ENCODE measurements at regions not wholly inside any gene's neighbourhood (a gene's known extent, or its start where the extent isn't known, plus 50 kb on each side); places are given as distances from the start of the nearest gene placed in this dataset.

GRCh38 chr6:23265270-23265669, 695.9 kb downstream of the HDGFL1 start:
- H3K9me2 ChIP-seq (ENCODE audit: insufficient read depth, low read length) = no peaks in the 10 kb centered on the region
- H3K36me3 ChIP-seq (ENCODE audit: insufficient read depth, low read length) = no peaks in the 10 kb centered on the region
- no peak overlapping the region for H3K4me2 ChIP-seq (ENCODE audit: low read length)
- H3F3A ChIP-seq (ENCODE audit: insufficient read depth, low read length, poor library complexity, severe bottlenecking) = no peaks in the 10 kb centered on the region
- H3K9me3 ChIP-seq (ENCODE audit: low read length) = no peaks in the 10 kb centered on the region
- H4K20me1 ChIP-seq (ENCODE audit: insufficient read depth) = no peaks in the 10 kb centered on the region
- TF ChIP-seq EZH2 (IDR thresholded peaks at IDR 0.05; ENCODE audit: borderline replicate concordance, insufficient read depth, low read length, poor library complexity, severe bottlenecking) (no peak), EP300 (conservative IDR thresholded peaks at IDR 0.05; ENCODE audit: poor library complexity, severe bottlenecking) (no peak), TAF1 (IDR thresholded peaks at IDR 0.05; ENCODE audit: low read depth) (no peak), MXI1 (conservative IDR thresholded peaks at IDR 0.05; ENCODE audit: poor library complexity, severe bottlenecking) (no peak), RAD21 (conservative IDR thresholded peaks at IDR 0.05) (no peak), REST (IDR thresholded peaks at IDR 0.05; ENCODE audit: borderline replicate concordance) (no peak), SMC3 (conservative IDR thresholded peaks at IDR 0.05; ENCODE audit: poor library complexity) (no peak), POLR2AphosphoS5 (IDR thresholded peaks at IDR 0.05) (no peak)
- TF ChIP-seq, protein P1, sequence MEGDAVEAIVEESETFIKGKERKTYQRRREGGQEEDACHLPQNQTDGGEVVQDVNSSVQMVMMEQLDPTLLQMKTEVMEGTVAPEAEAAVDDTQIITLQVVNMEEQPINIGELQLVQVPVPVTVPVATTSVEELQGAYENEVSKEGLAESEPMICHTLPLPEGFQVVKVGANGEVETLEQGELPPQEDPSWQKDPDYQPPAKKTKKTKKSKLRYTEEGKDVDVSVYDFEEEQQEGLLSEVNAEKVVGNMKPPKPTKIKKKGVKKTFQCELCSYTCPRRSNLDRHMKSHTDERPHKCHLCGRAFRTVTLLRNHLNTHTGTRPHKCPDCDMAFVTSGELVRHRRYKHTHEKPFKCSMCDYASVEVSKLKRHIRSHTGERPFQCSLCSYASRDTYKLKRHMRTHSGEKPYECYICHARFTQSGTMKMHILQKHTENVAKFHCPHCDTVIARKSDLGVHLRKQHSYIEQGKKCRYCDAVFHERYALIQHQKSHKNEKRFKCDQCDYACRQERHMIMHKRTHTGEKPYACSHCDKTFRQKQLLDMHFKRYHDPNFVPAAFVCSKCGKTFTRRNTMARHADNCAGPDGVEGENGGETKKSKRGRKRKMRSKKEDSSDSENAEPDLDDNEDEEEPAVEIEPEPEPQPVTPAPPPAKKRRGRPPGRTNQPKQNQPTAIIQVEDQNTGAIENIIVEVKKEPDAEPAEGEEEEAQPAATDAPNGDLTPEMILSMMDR (IDR thresholded peaks at IDR 0.05; ENCODE audit: poor library complexity, severe bottlenecking) = no peak
- H2AFZ ChIP-seq (ENCODE audit: low read depth, low read length) = no peak overlapping the region
- H3K27ac ChIP-seq (ENCODE audit: low read length) = no peak overlapping the region
- H3K9ac ChIP-seq (ENCODE audit: low read length) = no peak overlapping the region
- H3K27me3 ChIP-seq (ENCODE audit: insufficient read depth, low read depth, low read length) = no peaks in the 10 kb centered on the region
- H3K79me2 ChIP-seq (replicated peaks; ENCODE audit: insufficient read depth, low read length) = no peaks in the 10 kb centered on the region
- H3K4me3 ChIP-seq (ENCODE audit: low read length) = no peak overlapping the region

DNA sequence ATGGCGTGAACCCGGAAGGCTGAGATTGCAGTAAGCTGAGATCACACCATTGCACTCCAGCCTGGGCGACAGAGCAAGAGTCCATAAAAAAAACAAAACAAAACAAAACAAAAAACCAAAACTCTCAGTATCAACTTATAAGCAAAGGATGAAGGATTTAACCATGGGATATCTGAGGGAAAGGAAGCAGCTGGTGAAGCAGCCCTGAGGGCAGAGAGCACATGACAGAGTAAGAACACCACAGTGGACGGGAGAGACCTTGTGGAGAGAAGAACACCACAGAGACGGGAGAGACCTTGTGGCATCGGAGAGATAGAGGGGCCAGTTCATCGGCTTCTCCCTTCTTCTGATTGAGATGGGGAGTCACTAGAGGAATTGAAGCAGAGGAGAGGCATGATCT, 697.2 kb downstream of the HDGFL1 start:
- H3K9ac ChIP-seq (ENCODE audit: low read length) = no peak overlapping the region
- TF ChIP-seq, protein P1 (IDR thresholded peaks at IDR 0.05; ENCODE audit: poor library complexity, severe bottlenecking) = no peak
- TF ChIP-seq REST (IDR thresholded peaks at IDR 0.05; ENCODE audit: borderline replicate concordance) (no peak), TAF1 (IDR thresholded peaks at IDR 0.05; ENCODE audit: low read depth) (no peak), RAD21 (conservative IDR thresholded peaks at IDR 0.05) (no peak), SMC3 (conservative IDR thresholded peaks at IDR 0.05; ENCODE audit: poor library complexity) (no peak), EP300 (conservative IDR thresholded peaks at IDR 0.05; ENCODE audit: poor library complexity, severe bottlenecking) (no peak), POLR2AphosphoS5 (IDR thresholded peaks at IDR 0.05) (no peak), MXI1 (conservative IDR thresholded peaks at IDR 0.05; ENCODE audit: poor library complexity, severe bottlenecking) (no peak), EZH2 (IDR thresholded peaks at IDR 0.05; ENCODE audit: borderline replicate concordance, insufficient read depth, low read length, poor library complexity, severe bottlenecking) (no peak)
- H3K4me3 ChIP-seq (ENCODE audit: low read length) = no peak overlapping the region
- H3F3A ChIP-seq (ENCODE audit: insufficient read depth, low read length, poor library complexity, severe bottlenecking) = no peaks in the 10 kb centered on the region
- H3K79me2 ChIP-seq (replicated peaks; ENCODE audit: insufficient read depth, low read length) = no peaks in the 10 kb centered on the region
- no peak overlapping the region for H3K27ac ChIP-seq (ENCODE audit: low read length)
- H3K27me3 ChIP-seq (ENCODE audit: insufficient read depth, low read depth, low read length) = no peaks in the 10 kb centered on the region
- no peak overlapping the region for H3K4me2 ChIP-seq (ENCODE audit: low read length)
- no peaks in the 10 kb centered on the region for H3K9me2 ChIP-seq (ENCODE audit: insufficient read depth, low read length)
- no peaks in the 10 kb centered on the region for H3K36me3 ChIP-seq (ENCODE audit: insufficient read depth, low read length)
- H4K20me1 ChIP-seq (ENCODE audit: insufficient read depth) = no peaks in the 10 kb centered on the region
- H2AFZ ChIP-seq (ENCODE audit: low read depth, low read length) = no peak overlapping the region
- no peaks in the 10 kb centered on the region for H3K9me3 ChIP-seq (ENCODE audit: low read length)

All from neural cell (in vitro differentiated cells).